ENCODE measurements at regions not wholly inside any gene's neighbourhood (a gene's known extent, or its start where the extent isn't known, plus 50 kb on each side); places are given as distances from the start of the nearest gene placed in this dataset.

GRCh38 chr3:94187697-94188096 lies 124.8 kb downstream of the NSUN3 start:
- TF ChIP-seq POLR2A (IDR thresholded peaks at IDR 0.05; ENCODE audit: borderline replicate concordance, extremely low read depth, insufficient read depth, insufficient read length) (no peak), CTCF (IDR thresholded peaks at IDR 0.05 in 2 of 3, conservative IDR thresholded peaks at IDR 0.05 in 1 of 3; ENCODE audit: borderline replicate concordance in 1 of 3, insufficient read depth in 1 of 3, low read depth in 2 of 3, low read length in 2 of 3) (no peak)
